Ramos (cell line): ENCODE measurements at regions not wholly inside any gene's neighbourhood (a gene's known extent, or its start where the extent isn't known, plus 50 kb on each side); places are given as distances from the start of the nearest gene placed in this dataset.
"Not testable (repeated sequence)": the region's sequence is repeated elsewhere in the genome, so short reads cannot be mapped to it uniquely, and the experiment has no call there.

Experiments
- in situ Hi-C: fragments of 300-500 bp; cut with MboI; formaldehyde crosslinking; loops from one replicate; pipeline ENCODE4 v1.14.3; 2022; ENCODE audit warnings: low sequenced_read_pairs; ENCODE audit not compliant: unreplicated experiment

GRCh38 chr9:109652971-109653370 is 127.0 kb upstream of the PALM2AKAP2 start:
- in situ Hi-C loops = no loop called here

GRCh38 chr9:109653470-109653869 is 126.5 kb upstream of the PALM2AKAP2 start:
- in situ Hi-C loops = no loop called here

GRCh38 chr9:109663978-109664377 is 116.0 kb upstream of the PALM2AKAP2 start:
- in situ Hi-C loops = not testable (repeated sequence)

GRCh38 chr9:109665736-109666135 is 114.3 kb upstream of the PALM2AKAP2 start:
- in situ Hi-C loops = not testable (repeated sequence)

- in situ Hi-C loops = no loop called here
Observed at GRCh38 chr9:109681301-109681700, 98.7 kb upstream of the PALM2AKAP2 start.

- in situ Hi-C loops = no loop called here
Observed at GRCh38 chr9:109682227-109682626, 97.8 kb upstream of the PALM2AKAP2 start.

- in situ Hi-C loops = no loop called here
Observed at GRCh38 chr9:109683521-109683920, 96.5 kb upstream of the PALM2AKAP2 start.

- in situ Hi-C loops = no loop called here
Observed at GRCh38 chr9:109689701-109690100, 90.3 kb upstream of the PALM2AKAP2 start.

GRCh38 chr9:109699019-109699418 is 81.0 kb upstream of the PALM2AKAP2 start:
- in situ Hi-C loops = no loop called here

- in situ Hi-C loops = no loop called here
Observed at GRCh38 chr9:109704546-109704945, 75.5 kb upstream of the PALM2AKAP2 start.

GRCh38 chr9:109705515-109705914 is 74.5 kb upstream of the PALM2AKAP2 start:
- in situ Hi-C loops = no loop called here

- in situ Hi-C loops = no loop called here
Observed at GRCh38 chr9:109707355-109707754, 72.6 kb upstream of the PALM2AKAP2 start.

GRCh38 chr9:109708451-109708945 is 71.5 kb upstream of the PALM2AKAP2 start:
- in situ Hi-C loops = no loop called here

- in situ Hi-C loops = no loop called here
Observed at GRCh38 chr9:109709866-109710265, 70.1 kb upstream of the PALM2AKAP2 start.

- in situ Hi-C loops = no loop called here
Observed at GRCh38 chr9:109710830-109711229, 69.2 kb upstream of the PALM2AKAP2 start.

GRCh38 chr9:109715344-109715743 is 64.7 kb upstream of the PALM2AKAP2 start:
- in situ Hi-C loops = no loop called here

GRCh38 chr9:109716631-109717030 is 63.4 kb upstream of the PALM2AKAP2 start:
- in situ Hi-C loops = no loop called here

- in situ Hi-C loops = no loop called here
Observed at GRCh38 chr9:109717342-109717741, 62.7 kb upstream of the PALM2AKAP2 start.

GRCh38 chr9:109718861-109719260 is 61.1 kb upstream of the PALM2AKAP2 start:
- in situ Hi-C loops = no loop called here

- in situ Hi-C loops = no loop called here
Observed at GRCh38 chr9:109721001-109721400, 59.0 kb upstream of the PALM2AKAP2 start.

- in situ Hi-C loops = no loop called here
Observed at GRCh38 chr9:109722007-109722406, 58.0 kb upstream of the PALM2AKAP2 start.

GRCh38 chr9:109723781-109724180 is 56.2 kb upstream of the PALM2AKAP2 start:
- in situ Hi-C loops = no loop called here

- in situ Hi-C loops = no loop called here
Observed at GRCh38 chr9:109725460-109725859, 54.5 kb upstream of the PALM2AKAP2 start.
